ENCODE measurements at regions not wholly inside any gene's neighbourhood (a gene's known extent, or its start where the extent isn't known, plus 50 kb on each side); places are given as distances from the start of the nearest gene placed in this dataset.

DNA sequence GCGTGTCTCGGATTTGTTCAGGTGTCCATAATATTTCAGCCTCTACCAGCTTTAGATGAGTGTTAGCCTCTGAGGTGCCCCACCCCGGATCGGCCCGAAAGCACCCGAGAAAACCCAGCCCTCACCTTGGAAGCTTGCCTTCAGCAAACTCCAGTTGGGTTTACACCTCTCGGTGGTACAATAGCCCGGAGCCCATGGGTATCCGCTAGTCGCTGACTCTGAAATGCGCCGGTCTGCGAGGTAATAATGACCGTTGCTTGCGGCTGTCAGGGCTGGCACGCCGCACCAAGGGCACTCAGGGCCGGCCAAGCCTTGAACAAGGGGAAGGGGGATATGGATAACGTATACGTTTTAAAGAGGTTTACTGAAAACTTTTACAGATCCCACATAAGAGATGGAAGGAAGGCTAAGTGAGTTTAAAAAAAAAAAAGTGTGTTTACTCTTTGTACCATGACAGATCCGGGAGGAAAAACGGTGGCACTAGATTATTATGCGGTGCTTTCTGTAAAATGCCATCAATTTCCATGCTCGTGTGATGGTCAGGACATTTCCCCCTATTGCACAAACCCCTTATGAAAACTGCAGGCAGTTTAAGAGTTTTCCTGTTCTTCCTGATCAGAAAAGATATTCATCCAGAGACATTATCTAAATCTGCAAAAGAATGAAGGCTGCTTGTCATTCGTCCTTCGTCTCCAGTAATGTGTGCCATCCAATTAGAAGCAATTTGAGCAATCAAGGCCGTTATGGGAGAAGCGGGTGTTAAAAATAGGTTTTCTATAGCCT, 124.2 kb downstream of the TMEM161B start:
- peak; percentile 67 for DNase-seq

DNA sequence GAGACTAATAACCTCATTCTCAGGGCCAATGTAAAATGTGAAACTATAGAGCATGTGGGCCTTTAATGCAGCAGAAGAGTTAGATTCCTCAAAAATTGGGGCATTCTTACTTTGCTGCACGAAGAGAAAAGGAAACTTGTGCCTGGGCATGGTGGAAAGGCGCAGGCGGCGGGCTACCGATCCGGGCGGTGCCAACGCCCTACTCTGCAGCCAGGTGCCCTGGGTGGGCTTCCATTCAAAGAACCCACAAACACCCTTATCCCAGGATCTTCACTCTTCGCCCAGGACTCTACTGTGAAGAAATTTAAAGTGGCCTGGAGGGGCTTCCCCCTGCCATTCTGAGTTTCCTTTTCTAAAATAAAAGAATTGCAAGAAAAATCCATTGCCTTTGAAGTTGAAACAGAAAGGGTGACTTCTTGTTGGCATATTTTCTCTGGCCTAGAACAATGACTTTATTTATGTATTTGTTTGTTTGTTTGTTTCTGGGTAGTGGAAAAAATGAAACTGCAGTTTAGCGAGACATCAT, 124.9 kb downstream of the TMEM161B start:
- DNase-seq = peak; percentile 60

GRCh38 chr5:88142886-88143692, 125.6 kb downstream of the TMEM161B start:
- peak; percentile 84 for DNase-seq

GRCh38 chr5:88142636-88142885, 126.1 kb downstream of the TMEM161B start:
- DNase-seq = peak; percentile 74

DNA sequence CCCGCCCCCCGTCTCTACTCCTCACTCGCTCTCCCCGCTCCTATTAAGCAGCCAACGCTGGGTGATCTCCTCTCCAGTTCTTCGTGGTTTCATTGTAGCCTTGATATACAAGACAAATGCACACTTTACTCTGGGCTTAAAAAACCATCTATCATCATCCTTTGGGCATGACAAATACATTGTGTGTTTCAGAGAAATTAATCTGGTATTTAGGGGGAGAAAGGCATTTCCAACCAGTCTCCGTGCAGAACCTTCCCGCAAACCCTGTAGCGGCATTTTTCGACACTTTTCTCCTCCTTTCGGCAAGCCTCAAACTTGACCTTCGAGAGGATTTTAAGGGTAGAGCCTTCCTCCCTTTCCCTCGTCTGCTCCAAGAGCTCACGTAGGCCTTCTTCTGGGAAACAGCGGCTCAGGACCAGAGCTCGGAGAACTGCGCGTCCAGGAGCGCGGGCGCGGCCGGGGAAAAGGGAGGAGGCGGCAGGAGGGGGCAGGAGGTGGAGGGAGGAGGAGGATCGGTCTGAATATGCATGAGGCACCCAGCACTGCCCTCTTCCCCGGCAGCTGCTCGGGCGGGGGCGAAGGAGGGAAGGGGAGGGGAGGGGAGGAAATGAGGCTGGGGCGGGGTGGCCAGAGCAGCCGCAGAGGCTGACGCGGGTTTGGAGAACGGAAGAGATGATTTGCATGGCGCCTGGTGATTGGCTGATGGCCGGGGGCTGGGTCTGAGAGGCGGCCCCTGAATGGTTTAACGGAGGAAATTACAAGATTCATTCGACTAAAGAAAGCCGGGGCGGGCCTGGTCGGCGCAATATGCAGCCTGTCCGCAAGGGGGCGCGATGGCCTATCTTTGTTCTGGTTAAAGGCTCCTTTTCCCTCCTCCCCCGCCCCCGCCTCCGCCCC, 127.5 kb downstream of the TMEM161B start:
- peak; percentile 99 for DNase-seq

GRCh38 chr5:88140396-88140855, 128.2 kb downstream of the TMEM161B start:
- no peak for DNase-seq

- DNase-seq = no peak
These were observed 138.3 kb downstream of the TMEM161B start for GRCh38 chr5:88130211-88130815.

GRCh38 chr5:88128813-88129212, 139.8 kb downstream of the TMEM161B start:
- DNase-seq = no peak

GRCh38 chr5:88119535-88120125, 149.0 kb downstream of the TMEM161B start:
- DNase-seq = no peak

- no peak for DNase-seq
These were observed 150.5 kb downstream of the TMEM161B start for GRCh38 chr5:88118179-88118578.

DNA sequence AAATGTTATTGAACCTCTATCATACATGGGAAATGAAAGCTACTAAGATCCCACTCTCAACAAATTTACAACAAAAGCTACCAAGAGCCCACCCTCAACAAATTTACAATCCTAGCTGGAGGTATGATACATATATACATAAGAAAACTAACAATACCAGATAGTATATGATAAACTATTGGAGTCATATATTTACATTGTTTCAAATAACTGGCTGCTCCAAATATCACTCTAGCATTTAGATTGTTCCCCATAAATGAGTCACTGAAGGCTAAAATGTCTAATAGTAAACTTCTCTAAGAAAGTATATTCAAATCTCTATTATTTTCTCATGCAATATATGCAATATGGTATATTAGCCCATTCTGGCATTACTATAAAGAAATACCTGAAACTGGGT, 151.1 kb downstream of the TMEM161B start:
- DNase-seq = no peak

DNA sequence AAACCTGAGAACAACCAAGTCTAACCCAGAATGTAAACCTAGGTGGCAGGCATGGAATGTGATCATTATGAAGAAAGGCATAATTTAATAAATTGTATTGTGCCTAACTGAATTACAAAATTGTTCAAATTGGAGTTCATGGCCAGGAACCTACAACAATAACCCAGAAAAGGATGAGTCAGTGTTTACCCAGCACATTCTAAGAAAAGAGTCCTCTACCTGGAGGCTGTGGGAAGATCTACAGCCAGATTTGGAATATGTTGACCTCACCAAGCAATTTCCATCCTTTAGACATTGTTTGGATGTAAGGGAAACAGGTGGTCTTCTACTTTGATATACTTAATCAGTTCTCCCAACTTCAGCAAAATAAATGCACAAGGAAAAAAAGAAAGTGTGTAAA, 152.2 kb downstream of the TMEM161B start:
- no peak for DNase-seq

DNA sequence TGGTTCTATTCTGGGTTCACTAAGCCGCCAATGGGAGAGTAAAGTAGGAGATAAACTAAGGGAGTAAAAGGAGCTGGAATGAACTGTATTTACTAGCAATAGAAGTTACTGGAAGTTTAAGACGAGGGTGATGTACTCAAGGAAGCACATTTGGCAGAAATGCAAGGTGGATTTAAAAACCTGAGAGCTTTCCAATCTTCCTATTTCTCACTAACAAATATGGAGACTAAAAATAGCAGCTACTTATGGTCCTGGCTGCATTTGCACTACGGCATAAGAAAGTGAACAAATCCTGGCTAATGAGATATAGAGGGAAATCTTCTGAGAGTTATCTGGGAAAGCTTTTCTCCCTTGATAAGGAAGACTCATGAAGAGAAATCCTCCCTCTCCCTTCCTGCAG, 153.4 kb downstream of the TMEM161B start:
- no peak for DNase-seq

GRCh38 chr5:88113429-88113828, 155.2 kb downstream of the TMEM161B start:
- DNase-seq = no peak

DNA sequence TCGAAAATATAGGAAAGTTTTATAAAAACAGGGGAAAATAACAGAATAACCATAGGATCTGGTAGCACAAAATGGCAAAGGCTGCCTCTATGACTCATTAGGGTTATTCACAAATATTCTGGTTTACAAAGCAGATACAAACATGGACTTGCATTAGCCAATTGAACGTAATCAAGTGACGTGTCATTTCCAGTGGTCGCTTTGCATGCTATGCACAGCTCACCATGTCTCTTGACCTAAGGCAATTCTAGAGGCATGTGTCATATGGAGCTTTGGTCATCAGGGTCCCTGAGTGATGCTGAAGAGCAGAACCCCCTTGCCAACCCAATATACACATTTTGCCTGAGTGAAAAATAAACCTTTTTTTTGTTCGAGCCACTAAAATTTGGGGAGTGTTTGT, 158.8 kb downstream of the TMEM161B start:
- DNase-seq = no peak

DNA sequence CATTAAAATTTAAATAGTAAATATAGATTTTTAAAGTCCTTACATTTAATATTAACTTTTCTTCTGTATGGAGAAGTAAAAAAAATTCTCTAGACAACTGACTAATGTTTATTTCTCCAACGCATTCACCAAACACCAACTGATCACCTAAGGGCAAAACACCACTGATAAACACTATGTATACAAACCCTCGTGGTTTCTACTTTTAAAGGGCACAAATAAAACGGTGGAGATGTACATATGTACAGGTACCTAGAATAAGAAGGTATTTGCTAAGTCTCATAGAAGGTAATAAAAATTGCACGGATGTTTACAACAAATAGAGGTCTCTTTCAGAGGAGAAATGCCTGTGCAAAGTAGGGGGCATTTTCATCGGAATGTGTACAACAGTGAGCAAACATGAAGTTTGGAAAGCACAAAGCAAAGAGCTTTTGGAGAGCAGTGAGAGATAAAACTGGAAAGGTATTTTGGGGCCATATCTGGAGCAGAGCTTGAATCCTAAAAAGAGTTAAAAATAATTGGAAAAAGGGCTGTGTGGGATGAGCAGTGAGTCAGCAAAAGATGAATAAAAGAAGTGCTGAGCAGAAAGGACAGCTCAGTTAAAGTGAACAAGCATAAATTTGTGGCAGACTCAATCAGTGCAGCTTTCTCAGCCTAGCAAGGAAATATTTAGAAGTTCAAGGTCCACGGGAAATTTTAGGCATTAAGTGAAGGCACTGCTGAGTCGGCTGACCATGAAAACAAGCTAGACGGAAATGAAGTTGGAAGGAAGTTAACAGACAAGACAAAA, 160.0 kb downstream of the TMEM161B start:
- no peak for DNase-seq

- DNase-seq = peak; percentile 34
These were observed 173.6 kb downstream of the TMEM161B start for GRCh38 chr5:88094906-88095496.

DNA sequence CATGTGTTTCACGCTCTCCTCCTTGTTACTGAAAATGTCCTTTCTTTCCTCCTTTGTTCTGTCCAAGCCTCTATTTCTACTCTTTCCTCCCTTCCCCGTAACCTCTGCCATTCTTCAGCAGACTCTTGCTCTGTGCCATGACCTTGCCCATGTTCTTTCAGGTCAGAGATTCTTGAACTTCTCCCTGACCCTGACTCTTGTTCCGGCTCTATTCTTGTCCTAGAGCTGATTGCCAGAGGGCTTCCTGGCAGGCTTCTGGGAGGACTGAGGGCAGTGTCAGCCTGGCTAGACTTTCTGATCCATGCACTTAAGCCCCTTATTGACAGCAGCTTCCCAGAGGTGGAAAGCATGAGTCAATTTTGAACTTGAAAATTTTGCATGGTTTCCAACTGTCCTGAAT, 174.2 kb downstream of the TMEM161B start:
- peak; percentile 47 for DNase-seq

DNA sequence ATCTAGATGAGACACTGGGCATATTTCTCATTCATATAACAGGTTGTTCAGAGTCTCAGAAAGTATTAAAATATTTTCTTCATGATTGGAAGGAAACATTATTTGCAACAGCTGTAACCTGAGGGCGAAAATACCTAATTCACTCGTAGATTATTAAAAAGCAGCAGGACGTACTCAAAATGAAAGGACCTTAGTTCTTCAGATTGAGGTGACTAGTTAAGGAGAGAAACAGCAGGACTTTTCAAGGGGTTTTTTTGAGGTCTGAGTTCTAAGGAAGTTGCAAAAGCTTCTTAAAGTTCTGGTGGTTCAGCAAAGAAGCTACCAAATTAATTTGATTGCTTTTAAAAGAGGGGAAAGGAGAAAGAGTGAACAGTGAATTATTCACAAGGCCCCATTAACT, 174.9 kb downstream of the TMEM161B start:
- no peak for DNase-seq

DNA sequence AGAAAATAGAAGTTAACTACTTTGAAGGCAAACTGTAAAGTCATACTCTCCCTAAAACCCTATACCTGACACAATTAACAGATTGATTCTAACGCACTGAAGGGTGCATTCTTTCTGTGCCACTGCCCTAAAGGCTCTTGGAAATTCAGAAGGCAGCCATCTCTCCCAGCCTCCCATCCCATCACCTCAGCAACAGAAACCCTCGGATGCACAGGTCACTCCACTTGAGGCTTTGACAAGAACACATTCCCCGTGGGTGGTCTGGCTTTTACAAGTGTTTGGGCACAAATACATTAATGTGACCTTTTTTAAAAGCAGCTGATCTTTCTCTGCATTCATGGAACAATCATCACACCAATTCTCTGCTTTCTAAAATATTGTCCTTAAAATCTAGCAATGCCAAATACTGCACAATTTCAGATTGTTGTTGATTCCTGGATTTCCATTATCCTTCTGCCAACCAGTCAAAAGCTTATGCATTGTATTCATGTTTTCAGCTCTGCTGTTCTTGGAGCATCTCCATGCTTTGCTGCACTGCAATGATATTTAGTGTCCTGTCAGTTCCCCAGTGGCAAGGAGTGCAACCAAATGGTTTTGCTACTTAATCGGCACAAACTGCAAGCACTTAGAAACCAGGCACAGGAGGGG, 175.6 kb downstream of the TMEM161B start:
- peak; percentile 84 for DNase-seq

Data from eye (tissue), 1 donor.